Osteoblast (primary cell): ENCODE measurements at regions not wholly inside any gene's neighbourhood (a gene's known extent, or its start where the extent isn't known, plus 50 kb on each side); places are given as distances from the start of the nearest gene placed in this dataset.
"Not testable (repeated sequence)": the region's sequence is repeated elsewhere in the genome, so short reads cannot be mapped to it uniquely, and the experiment has no call there.

Experiments used
- DNase-seq: peaks from one replicate; pipeline ENCODE4 v3.0.0; 2011; ENCODE audit warnings: low spot score, mixed read lengths; ENCODE audit not compliant: insufficient read length; ENCODE audit errors: missing footprints
- H2AFZ ChIP-seq: 2 replicates; pipeline ENCODE4 v1.6.0; 2011; ENCODE audit warnings: mild to moderate bottlenecking, low read length
- H3K27ac ChIP-seq: 2 replicates; pipeline ENCODE4 v1.5.1; 2011; ENCODE audit warnings: mild to moderate bottlenecking, low read depth, low read length, moderate library complexity
- H3K27me3 ChIP-seq: 2 replicates; pipeline ENCODE4 v1.6.0; 2012; ENCODE audit warnings: mild to moderate bottlenecking, control low read depth, inconsistent platforms, low read length, moderate library complexity; ENCODE audit not compliant: insufficient read depth
- H3K36me3 ChIP-seq: 2 replicates; pipeline ENCODE4 v1.5.1; 2011; ENCODE audit warnings: mild to moderate bottlenecking, low read length, control low read depth, moderate library complexity; ENCODE audit not compliant: insufficient read depth
- H3K4me1 ChIP-seq: 2 replicates; pipeline ENCODE4 v1.5.1; 2011; ENCODE audit warnings: mild to moderate bottlenecking, low read length, control low read depth, moderate library complexity; ENCODE audit not compliant: insufficient read depth
- H3K4me2 ChIP-seq: 2 replicates; pipeline ENCODE4 v1.6.0; 2011; ENCODE audit warnings: mild to moderate bottlenecking, low read length; ENCODE audit not compliant: insufficient read depth
- H3K4me3 ChIP-seq: fragments of 200-600 bp; sonication (generic); 3 replicates; pipeline ENCODE4 v1.5.1; 2012; ENCODE audit warnings: mild to moderate bottlenecking, low read length, inconsistent platforms; ENCODE audit not compliant: insufficient read depth
- H3K79me2 ChIP-seq: 2 replicates; pipeline ENCODE4 v1.6.0; 2012; ENCODE audit warnings: mild to moderate bottlenecking, low read length, control low read depth, inconsistent platforms; ENCODE audit not compliant: insufficient read depth
- H3K9me3 ChIP-seq: 2 replicates; pipeline ENCODE4 v1.5.1; 2011; ENCODE audit warnings: low read depth, low read length, control low read depth
- H4K20me1 ChIP-seq: 2 replicates; pipeline ENCODE4 v1.6.0; 2012; ENCODE audit warnings: mild to moderate bottlenecking, low read length, control low read depth; ENCODE audit not compliant: insufficient read depth
- TF ChIP-seq, protein P1 (sequence below): IDR thresholded peaks from 2 replicates; pipeline ENCODE4 v1.5.1; 2011; ENCODE audit warnings: mild to moderate bottlenecking, low read depth, low read length, moderate library complexity; ENCODE audit errors: extremely low read depth

DNA sequence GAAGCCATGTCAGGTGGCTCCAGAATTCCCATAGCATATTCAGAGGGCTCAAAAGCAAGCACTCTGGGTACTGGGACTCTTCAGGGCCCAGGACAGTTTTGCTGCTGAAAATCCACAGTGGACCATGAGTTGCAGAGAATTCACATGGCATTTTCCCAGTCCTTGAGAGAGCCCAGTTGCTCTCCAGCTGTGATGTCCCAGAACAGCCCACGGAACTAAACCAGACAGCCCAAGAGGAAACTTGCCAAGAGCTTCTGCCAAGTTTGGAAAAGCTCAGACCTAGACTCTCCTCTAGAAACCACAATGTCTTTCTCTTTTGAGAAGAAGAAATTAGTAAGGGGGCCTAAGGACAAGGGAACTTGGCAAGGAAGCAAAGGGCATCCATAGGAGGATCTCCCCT is 69.4 kb downstream of the RGS2 start:
- TF ChIP-seq, protein P1, sequence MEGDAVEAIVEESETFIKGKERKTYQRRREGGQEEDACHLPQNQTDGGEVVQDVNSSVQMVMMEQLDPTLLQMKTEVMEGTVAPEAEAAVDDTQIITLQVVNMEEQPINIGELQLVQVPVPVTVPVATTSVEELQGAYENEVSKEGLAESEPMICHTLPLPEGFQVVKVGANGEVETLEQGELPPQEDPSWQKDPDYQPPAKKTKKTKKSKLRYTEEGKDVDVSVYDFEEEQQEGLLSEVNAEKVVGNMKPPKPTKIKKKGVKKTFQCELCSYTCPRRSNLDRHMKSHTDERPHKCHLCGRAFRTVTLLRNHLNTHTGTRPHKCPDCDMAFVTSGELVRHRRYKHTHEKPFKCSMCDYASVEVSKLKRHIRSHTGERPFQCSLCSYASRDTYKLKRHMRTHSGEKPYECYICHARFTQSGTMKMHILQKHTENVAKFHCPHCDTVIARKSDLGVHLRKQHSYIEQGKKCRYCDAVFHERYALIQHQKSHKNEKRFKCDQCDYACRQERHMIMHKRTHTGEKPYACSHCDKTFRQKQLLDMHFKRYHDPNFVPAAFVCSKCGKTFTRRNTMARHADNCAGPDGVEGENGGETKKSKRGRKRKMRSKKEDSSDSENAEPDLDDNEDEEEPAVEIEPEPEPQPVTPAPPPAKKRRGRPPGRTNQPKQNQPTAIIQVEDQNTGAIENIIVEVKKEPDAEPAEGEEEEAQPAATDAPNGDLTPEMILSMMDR: no peak
- peaks cover 6% of the 10 kb centered on the region for H3K27me3 ChIP-seq
- H3K36me3 ChIP-seq: no peaks in the 10 kb centered on the region
- DNase-seq: no peak
- H3K4me2 ChIP-seq: no peak overlapping the region
- H4K20me1 ChIP-seq: no peaks in the 10 kb centered on the region
- no peaks in the 10 kb centered on the region for H3K79me2 ChIP-seq
- no peak overlapping the region for H3K27ac ChIP-seq
- H3K4me1 ChIP-seq: peaks cover 5% of the 10 kb centered on the region
- no peak overlapping the region for H2AFZ ChIP-seq
- H3K4me3 ChIP-seq: no peak overlapping the region
- no peaks in the 10 kb centered on the region for H3K9me3 ChIP-seq

DNA sequence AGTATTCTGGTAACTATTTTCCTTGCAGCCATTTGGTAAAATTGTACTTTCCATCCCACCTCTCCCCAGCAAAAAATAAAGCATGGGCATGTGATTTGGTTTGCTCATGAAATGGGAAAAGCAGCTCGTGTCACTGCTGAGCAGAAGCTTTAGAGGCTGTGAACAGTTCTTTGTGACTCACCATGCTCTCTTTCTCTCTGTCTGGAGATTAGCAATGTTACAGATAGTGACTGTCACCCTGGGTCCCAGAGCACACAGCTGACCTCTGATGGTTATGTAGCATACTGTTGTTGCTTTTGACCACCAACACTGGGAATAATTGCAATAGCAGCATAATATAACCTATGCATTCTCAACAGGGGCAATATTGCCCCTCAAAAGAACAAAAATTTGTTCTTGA is 70.6 kb downstream of the RGS2 start:
- H3K27me3 ChIP-seq: peaks cover 6% of the 10 kb centered on the region
- no peaks in the 10 kb centered on the region for H4K20me1 ChIP-seq
- no peak for DNase-seq
- no peaks in the 10 kb centered on the region for H3K9me3 ChIP-seq
- no peak overlapping the region for H2AFZ ChIP-seq
- no peaks in the 10 kb centered on the region for H3K79me2 ChIP-seq
- H3K27ac ChIP-seq: no peak overlapping the region
- peaks cover 5% of the 10 kb centered on the region for H3K4me1 ChIP-seq
- H3K36me3 ChIP-seq: no peaks in the 10 kb centered on the region
- no peak overlapping the region for H3K4me3 ChIP-seq
- TF ChIP-seq, protein P1: no peak
- no peak overlapping the region for H3K4me2 ChIP-seq

DNA sequence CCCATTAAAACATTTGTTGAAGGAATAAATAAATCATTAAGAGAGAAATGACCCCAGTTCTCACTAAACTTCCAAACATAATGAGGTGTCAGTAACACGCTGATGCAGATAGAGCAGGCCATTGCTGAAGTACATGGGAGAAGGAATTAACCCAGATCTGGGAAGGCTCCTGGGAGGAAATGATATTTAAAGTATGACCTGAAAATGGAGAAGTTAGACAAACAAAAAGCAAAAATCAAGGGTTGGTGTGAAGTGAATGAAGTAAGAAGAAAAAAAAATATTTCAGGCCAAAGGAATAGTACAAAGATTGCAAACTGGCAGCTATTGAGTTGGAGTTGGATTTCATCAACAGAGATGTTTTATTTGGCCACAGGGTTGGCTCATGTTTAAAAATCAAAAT is 71.4 kb downstream of the RGS2 start:
- TF ChIP-seq, protein P1: no peak
- no peak overlapping the region for H3K4me3 ChIP-seq
- no peaks in the 10 kb centered on the region for H3K36me3 ChIP-seq
- no peak for DNase-seq
- no peaks in the 10 kb centered on the region for H4K20me1 ChIP-seq
- no peak overlapping the region for H2AFZ ChIP-seq
- H3K27me3 ChIP-seq: peaks cover 6% of the 10 kb centered on the region
- H3K79me2 ChIP-seq: no peaks in the 10 kb centered on the region
- H3K4me1 ChIP-seq: peaks cover 5% of the 10 kb centered on the region
- H3K27ac ChIP-seq: no peak overlapping the region
- no peaks in the 10 kb centered on the region for H3K9me3 ChIP-seq
- H3K4me2 ChIP-seq: no peak overlapping the region

DNA sequence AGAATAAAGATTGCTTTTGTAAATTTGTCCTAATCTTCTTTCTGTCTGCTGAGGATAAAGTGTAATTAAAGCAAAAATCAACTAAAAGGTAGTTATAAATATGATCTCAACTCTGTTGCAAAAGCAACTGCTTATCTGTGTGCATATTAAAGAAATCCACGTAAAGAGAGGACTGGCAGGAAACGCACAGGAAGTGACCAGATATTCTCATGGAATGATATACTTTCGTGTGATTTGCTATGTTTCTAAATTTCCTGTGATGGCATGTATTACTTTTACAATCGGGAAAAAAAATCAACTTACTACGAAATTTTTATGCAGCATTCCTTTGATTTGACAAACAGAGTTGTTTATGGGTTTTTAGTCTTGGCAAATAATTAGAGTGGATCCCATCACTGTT is 75.4 kb downstream of the RGS2 start:
- Histone ChIP-seq H3K27ac (no peak overlapping the region), H4K20me1 (no peaks in the 10 kb centered on the region)

DNA sequence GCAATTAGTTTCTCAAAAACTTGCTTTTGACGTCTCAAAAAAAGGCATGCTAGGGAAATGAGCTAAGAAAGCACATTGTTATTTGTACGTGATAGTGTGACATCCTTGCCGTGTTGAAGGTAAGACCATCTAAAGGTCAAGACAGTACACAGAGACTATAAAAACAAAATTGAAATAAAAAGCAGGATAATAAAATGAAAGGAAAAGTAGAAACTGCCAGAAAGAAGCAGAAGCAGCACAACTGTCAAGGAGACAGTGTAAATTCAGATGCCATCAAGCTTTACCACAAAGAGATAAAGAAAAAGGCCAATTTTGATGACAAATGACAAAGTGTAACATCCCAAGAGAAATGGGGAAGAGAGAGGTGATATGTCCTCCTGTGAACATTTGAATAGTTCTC is 76.5 kb downstream of the RGS2 start:
- H3K4me1 ChIP-seq, H3K27ac ChIP-seq, H2AFZ ChIP-seq, H3K27me3 ChIP-seq, H3K36me3 ChIP-seq, H3K9me3 ChIP-seq, H3K79me2 ChIP-seq, H3K4me3 ChIP-seq, H4K20me1 ChIP-seq, DNase-seq: not testable (repeated sequence)
- H3K4me2 ChIP-seq: peak overlapping the region; percentile 23

More for the DNA sequence above, 75.4 kb downstream of the RGS2 start:
- H3K36me3 ChIP-seq: no peaks in the 10 kb centered on the region
- no peaks in the 10 kb centered on the region for H3K9me3 ChIP-seq
- no peaks in the 10 kb centered on the region for H3K27me3 ChIP-seq
- DNase-seq: no peak
- H3K4me3 ChIP-seq: no peak overlapping the region
- H3K79me2 ChIP-seq: no peaks in the 10 kb centered on the region
- TF ChIP-seq, protein P1: no peak
- no peaks in the 10 kb centered on the region for H3K4me1 ChIP-seq
- no peak overlapping the region for H3K4me2 ChIP-seq
- no peak overlapping the region for H2AFZ ChIP-seq
